K562 (cell line): ENCODE measurements at regions not wholly inside any gene's neighbourhood (a gene's known extent, or its start where the extent isn't known, plus 50 kb on each side); places are given as distances from the start of the nearest gene placed in this dataset.

Experiments used
- ATAC-seq: fragments of 200-7000 bp; cut with Tn5 transposase; 3 replicates; pipeline ENCODE4 v1.9.1; 2020; ENCODE audit warnings: moderate library complexity
- BruUV-seq: library from RNA; stranded (reverse); fragments of 400-500 nt; replicated peaks from 2 replicates; lab custom pipeline; 2021; lab: Mats Ljungman, UMichigan
- CTCF ChIA-PET: fragments of 300-600 bp; formaldehyde crosslinking; extraction: SDS; loops from one replicate; lab custom pipeline; 2021; ENCODE audit warnings: low intra/inter-chr PET ratio; lab: Yijun Ruan, JAX
- POLR2A ChIA-PET: fragments of 300-600, 350-650 bp; sonication (Branson Sonifier 250); formaldehyde crosslinking; extraction: SDS; loops from one replicate; lab custom pipeline; 2021; ENCODE audit warnings: antibody characterized with exemption, inconsistent platforms; lab: Yijun Ruan, JAX
- DNase-seq, 4 experiments: peaks; one replicate each; pipeline versions ENCODE4 v3.0.0 to v3.0.0-alpha.2; 2011 to 2018; ENCODE audit warnings: low spot score in 3 of 4, mixed read lengths in 3 of 4; ENCODE audit errors: extremely low read depth in 1 of 4
- FAIRE-seq: peaks from 2 replicates; lab custom pipeline; 2011; peaks lifted over from hg19 to GRCh38; lab: Jason Lieb, UNC
- H2AFZ ChIP-seq: 2 replicates; pipeline ENCODE4 v1.6.0; 2011; ENCODE audit warnings: low read depth, low read length, control low read depth, inconsistent platforms
- H3K27ac ChIP-seq: fragments of 200-600 bp; 3 replicates; pipeline ENCODE4 v1.8.0; 2011; ENCODE audit warnings: low read depth, mild to moderate bottlenecking, control low read depth, inconsistent platforms, low read length, moderate library complexity, mixed read lengths; ENCODE audit errors: extremely low read depth
- H3K27me3 ChIP-seq, 2 experiments: fragments of 300-600 bp in 1 of 2; 2 replicates in 1 of 2; 3 replicates in 1 of 2; pipeline versions ENCODE4 v1.6.0 to v1.8.0; 2011; ENCODE audit warnings: inconsistent platforms in 2 of 2, low read length in 2 of 2, mild to moderate bottlenecking in 1 of 2, mixed read lengths in 1 of 2, moderate library complexity in 1 of 2; ENCODE audit not compliant: control insufficient read depth in 2 of 2, insufficient read depth in 2 of 2
- H3K36me3 ChIP-seq: fragments of 300-600 bp; 3 replicates; pipeline ENCODE4 v1.8.0; 2011; ENCODE audit warnings: mild to moderate bottlenecking, low read length, inconsistent platforms; ENCODE audit not compliant: control insufficient read depth, insufficient read depth
- H3K4me1 ChIP-seq, 2 experiments: fragments of 200-600 bp in 1 of 2; replicated peaks in 1 of 2; 2 replicates in 1 of 2; 3 replicates in 1 of 2; pipeline versions ENCODE4 v1.5.1 to v1.8.0; 2011; ENCODE audit warnings: inconsistent platforms in 2 of 2, low read length in 2 of 2, mild to moderate bottlenecking in 1 of 2, mixed read lengths in 1 of 2, moderate library complexity in 1 of 2; ENCODE audit not compliant: control insufficient read depth in 2 of 2, insufficient read depth in 2 of 2
- H3K4me2 ChIP-seq: 2 replicates; pipeline ENCODE4 v1.6.1; 2011; ENCODE audit warnings: low read length, control low read depth, inconsistent platforms, mixed read lengths; ENCODE audit not compliant: insufficient read depth
- H3K4me3 ChIP-seq: fragments of 200-600 bp; sonication (generic), shearing (Covaris generic); 2 replicates; pipeline ENCODE4 v1.5.1; 2016; ENCODE audit warnings: control low read depth, inconsistent platforms
- H3K79me2 ChIP-seq: fragments of 200-600 bp; 3 replicates; pipeline ENCODE4 v1.8.0; 2011; ENCODE audit warnings: low read length, inconsistent platforms; ENCODE audit not compliant: control insufficient read depth, insufficient read depth
- H3K9ac ChIP-seq, 2 experiments: 2 replicates each; pipeline versions ENCODE4 v1.6.0 to v1.6.1; 2011; ENCODE audit warnings: low read depth in 2 of 2, low read length in 2 of 2, control low read depth in 1 of 2, inconsistent platforms in 1 of 2, mild to moderate bottlenecking in 1 of 2, mixed read lengths in 1 of 2; ENCODE audit not compliant: insufficient read depth in 1 of 2
- H3K9me1 ChIP-seq: one replicate; pipeline ENCODE4 v1.6.0; 2011; ENCODE audit warnings: inconsistent platforms, mild to moderate bottlenecking, low read length, moderate library complexity; ENCODE audit not compliant: control insufficient read depth, insufficient read depth
- H3K9me3 ChIP-seq: replicated peaks from 2 replicates; pipeline ENCODE4 v1.5.1; 2011; ENCODE audit warnings: low read depth, low read length, inconsistent platforms; ENCODE audit not compliant: control insufficient read depth, insufficient read depth
- H4K20me1 ChIP-seq: replicated peaks from 2 replicates; pipeline ENCODE4 v1.6.1; 2011; ENCODE audit warnings: low read length, inconsistent platforms, mixed read lengths; ENCODE audit not compliant: control insufficient read depth, insufficient read depth
- RCOR1 ChIP-seq, 2 experiments: IDR thresholded peaks; 2 replicates each; pipeline ENCODE4 v1.6.1; 2012; ENCODE audit warnings: low read depth in 2 of 2, low read length in 2 of 2, borderline replicate concordance in 1 of 2, improper control_type of control experiment in 1 of 2
- TOE1 ChIP-seq, 2 experiments: fragments of 450-650 bp in 1 of 2; sonication (generic) in 1 of 2; formaldehyde crosslinking in 1 of 2; IDR thresholded peaks; 2 replicates each; pipeline versions ENCODE4 v1.7.1 to v1.8.0; 2016 to 2022; ENCODE audit warnings: borderline replicate concordance in 2 of 2, mild to moderate bottlenecking in 2 of 2, antibody characterized with exemption in 1 of 2, inconsistent platforms in 1 of 2, low read depth in 1 of 2, missing genetic modification reagents in 1 of 2, moderate library complexity in 1 of 2
- XRCC5 ChIP-seq: fragments of 200-400 bp; formaldehyde crosslinking; IDR thresholded peaks from 2 replicates; pipeline ENCODE4 v1.6.1; 2017; ENCODE audit warnings: low read depth, mild to moderate bottlenecking, low read length
- YY1 ChIP-seq, 3 experiments: IDR thresholded peaks; 2 replicates each; pipeline ENCODE4 v1.6.1; 2011; ENCODE audit warnings: low read length in 2 of 3, mild to moderate bottlenecking in 2 of 3, moderate library complexity in 2 of 3, borderline replicate concordance in 1 of 3, control low read depth in 1 of 3, low read depth in 1 of 3; ENCODE audit not compliant: insufficient read depth in 3 of 3, insufficient replicate concordance in 2 of 3, control insufficient read depth in 1 of 3, insufficient read length in 1 of 3; ENCODE audit errors: extremely low read depth in 1 of 3
- ZNF263 ChIP-seq: sonication (generic); formaldehyde crosslinking; IDR thresholded peaks from 2 replicates; pipeline ENCODE4 v1.8.0; 2022; ENCODE audit warnings: mild to moderate bottlenecking, missing genetic modification reagents, borderline replicate concordance
- WGBS: fragments of 100-300 bp; shearing (Covaris generic); methylation state at CpG from one replicate; pipeline ENCODE4 v1.1.6; 2016; ENCODE audit warnings: low coverage, mixed read lengths; ENCODE audit not compliant: insufficient coverage; ENCODE audit errors: missing lambda C conversion rate; 5-methylcytosine and 5-hydroxymethylcytosine counted together
- in situ Hi-C: fragments of 300-500 bp; cut with MboI; formaldehyde crosslinking; loops from 4 replicates; pipeline ENCODE4 v1.15.0; 2018; ENCODE audit warnings: inconsistent platforms, mixed read lengths
- intact Hi-C: fragments of 100-400 bp; cut with micrococcal nuclease; formaldehyde crosslinking; loops from 2 replicates; pipeline ENCODE4 v1.14.2; 2022

DNA sequence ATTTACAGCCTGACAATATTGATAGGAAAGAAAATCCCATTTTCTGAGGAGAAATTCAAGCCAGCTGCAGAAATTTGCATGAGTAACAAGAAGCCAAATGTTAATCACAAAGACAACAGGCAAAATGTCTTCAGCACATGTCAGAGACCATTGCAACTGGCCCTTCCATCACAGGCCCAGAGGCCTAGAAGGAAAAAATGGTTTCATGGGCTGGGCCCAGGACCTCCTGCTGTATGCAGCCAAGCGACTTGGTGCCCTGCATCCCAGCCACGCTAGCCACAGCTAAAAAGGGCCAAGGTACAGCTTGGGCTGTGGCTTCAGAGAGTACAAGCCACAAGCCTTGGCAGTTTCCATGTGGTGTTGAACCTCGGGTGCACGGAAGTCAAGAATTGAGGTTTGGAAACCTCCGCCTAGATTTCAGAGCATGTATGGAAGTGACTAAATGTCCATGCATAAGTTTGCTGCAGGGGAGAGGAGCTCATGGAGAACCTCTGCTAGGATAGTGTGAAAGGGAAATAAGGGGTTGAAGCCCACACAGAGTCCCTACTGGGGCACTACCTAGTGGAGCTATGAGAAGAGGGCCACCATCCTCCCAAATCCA is 1474.0 kb downstream of the PCDH9 start:
- Histone ChIP-seq H3K36me3 (no peaks in the 10 kb centered on the region), H3K27me3 (no peaks in the 10 kb centered on the region), H4K20me1 (no peaks in the 10 kb centered on the region), H3K4me2 (no peak overlapping the region), H3K9me3 (no peaks in the 10 kb centered on the region; the same call in 1 of the 2 replicates), H3K27ac (no peak overlapping the region), H2AFZ (no peak overlapping the region), H3K79me2 (no peaks in the 10 kb centered on the region), H3K9ac (no peak overlapping the region), H3K9me1 (no peaks in the 10 kb centered on the region), H3K4me1 (no peaks in the 10 kb centered on the region), H3K4me3 (no peak overlapping the region)
- whole genome bisulfite sequencing: 0% methylated on average over 5 of the region's 5 CpGs
- no peak for TF ChIP-seq RCOR1 (IDR thresholded peaks at IDR 0.05; ENCODE audit: borderline replicate concordance in 1 of 2, low read depth in 2 of 2, low read length in 2 of 2)
- no peak for TF ChIP-seq ZNF263 (CRISPR knock-in tag)
- no peak for TF ChIP-seq TOE1 (IDR thresholded peaks at IDR 0.05; ENCODE audit: borderline replicate concordance)
- no peak for TF ChIP-seq TOE1 (CRISPR knock-in tag; IDR thresholded peaks at IDR 0.05; ENCODE audit: borderline replicate concordance, low read depth)
- no peak for TF ChIP-seq XRCC5
- no peak for TF ChIP-seq YY1 (IDR thresholded peaks at IDR 0.05; ENCODE audit: borderline replicate concordance in 1 of 3, control insufficient read depth in 1 of 3, extremely low read depth in 1 of 3, insufficient read depth in 3 of 3, insufficient read length in 1 of 3, insufficient replicate concordance in 2 of 3, low read depth in 1 of 3, low read length in 2 of 3)
- in situ Hi-C loops (no loop called here), intact Hi-C loops (no loop called here)
- no peak for DNase-seq
- ATAC-seq: no peak
- no TSS peak for BruUV-seq
- CTCF ChIA-PET: no interaction called here
- POLR2A ChIA-PET: no interaction called here
- FAIRE-seq: no peak
